CD4-positive, alpha-beta memory T cell (primary cell): ENCODE measurements at regions not wholly inside any gene's neighbourhood (a gene's known extent, or its start where the extent isn't known, plus 50 kb on each side); places are given as distances from the start of the nearest gene placed in this dataset.

Source experiments
- CTCF ChIA-PET: fragments of 350-600 bp; sonication (Branson Sonifier 250); formaldehyde crosslinking; loops from one replicate; lab custom pipeline; 2021; ENCODE audit warnings: inconsistent platforms; ENCODE audit not compliant: partially characterized antibody; lab: Charles Lee
- POLR2A ChIA-PET: fragments of 350-600 bp; sonication (Branson Sonifier 250); formaldehyde crosslinking; loops from one replicate; lab custom pipeline; 2021; ENCODE audit not compliant: partially characterized antibody; lab: Charles Lee
- DNase-seq, 5 donors: peaks; one replicate each; pipeline versions ENCODE4 v3.0.0 to v3.0.0-alpha.2; 2020 to 2022; ENCODE audit warnings: mixed read lengths in 1 of 5
- H3K27ac ChIP-seq: one replicate; pipeline ENCODE4 v1.7.0; 2013; ENCODE audit warnings: low read depth, low read length
- H3K27me3 ChIP-seq: 2 replicates; pipeline ENCODE4 v1.7.0; 2013; ENCODE audit warnings: mild to moderate bottlenecking, low read length, moderate library complexity; ENCODE audit not compliant: insufficient read depth
- H3K36me3 ChIP-seq: 2 replicates; pipeline ENCODE4 v1.7.0; 2013; ENCODE audit warnings: mild to moderate bottlenecking, low read length, moderate library complexity; ENCODE audit not compliant: insufficient read depth
- H3K4me1 ChIP-seq: 2 replicates; pipeline ENCODE4 v1.7.0; 2013; ENCODE audit warnings: mild to moderate bottlenecking, low read length, moderate library complexity; ENCODE audit not compliant: insufficient read depth
- H3K4me3 ChIP-seq, 2 donors: one replicate each; pipeline ENCODE4 v1.7.0; 2013; ENCODE audit warnings: low read length in 2 of 2, mild to moderate bottlenecking in 1 of 2
- H3K9me3 ChIP-seq, 2 donors: one replicate each; pipeline ENCODE4 v1.7.0; 2013; ENCODE audit warnings: low read length in 2 of 2, control low read depth in 1 of 2; ENCODE audit not compliant: control insufficient read depth in 1 of 2
- H3K27ac Mint-ChIP-seq, 7 donors: one replicate each; pipeline ENCODE4 v1.8.0; 2020 to 2021; ENCODE audit warnings: mixed read lengths in 7 of 7, mild to moderate bottlenecking in 6 of 7, inconsistent platforms in 3 of 7, moderate library complexity in 3 of 7
- H3K27me3 Mint-ChIP-seq, 2 donors: one replicate each; pipeline ENCODE4 v1.8.0; 2020 to 2021; ENCODE audit warnings: mixed read lengths in 2 of 2
- H3K36me3 Mint-ChIP-seq, 2 donors: one replicate each; pipeline ENCODE4 v1.8.0; 2020 to 2021; ENCODE audit warnings: mixed read lengths in 2 of 2, inconsistent platforms in 1 of 2, mild to moderate bottlenecking in 1 of 2
- H3K4me1 Mint-ChIP-seq, 4 donors: one replicate each; pipeline ENCODE4 v1.8.0; 2020 to 2021; ENCODE audit warnings: mixed read lengths in 4 of 4, mild to moderate bottlenecking in 1 of 4
- H3K4me3 Mint-ChIP-seq, 8 donors: one replicate each; pipeline ENCODE4 v1.8.0; 2020 to 2021; ENCODE audit warnings: mixed read lengths in 8 of 8, mild to moderate bottlenecking in 7 of 8, moderate library complexity in 6 of 8, inconsistent platforms in 3 of 8
- H3K9me3 Mint-ChIP-seq, 8 donors: one replicate each; pipeline ENCODE4 v1.8.0; 2020 to 2021; ENCODE audit warnings: mixed read lengths in 8 of 8, mild to moderate bottlenecking in 5 of 8, inconsistent platforms in 3 of 8, moderate library complexity in 1 of 8
- intact Hi-C: fragments of 100-400 bp; cut with micrococcal nuclease; formaldehyde crosslinking; loops from one replicate; pipeline ENCODE4 v1.15.1; 2023

GRCh38 chr1:58282623-58283387, 263.7 kb downstream of the OMA1 start:
- H3K36me3 ChIP-seq, result no peaks in the 10 kb centered on the region
- Mint-ChIP-seq H3K27ac (no peak overlapping the region), H3K4me1 (no peaks in the 10 kb centered on the region), H3K4me3 (no peak overlapping the region), H3K36me3 (peaks cover 1 to 12% of the 10 kb centered on the region in 2 donors), H3K27me3 (no peaks in the 10 kb centered on the region), H3K9me3 (peaks cover 3 to 10% (median 7%) of the 10 kb centered on the region in 8 donors)
- H3K4me1 ChIP-seq, result no peaks in the 10 kb centered on the region
- no peaks in the 10 kb centered on the region for H3K27me3 ChIP-seq
- H3K4me3 ChIP-seq, result no peak overlapping the region
- intact Hi-C loops, result no loop called here
- H3K27ac ChIP-seq, result no peak overlapping the region
- DNase-seq, result no peak
- ChIA-PET CTCF (no interaction called here), POLR2A (no interaction called here)
- H3K9me3 ChIP-seq, result no peaks in the 10 kb centered on the region

- DNase-seq, result no peak
- Mint-ChIP-seq H3K4me3 (no peak overlapping the region), H3K9me3 (peaks cover 0 to 12% (median 3%) of the 10 kb centered on the region in 8 donors), H3K27me3 (peaks cover 0 to 1% of the 10 kb centered on the region in 2 donors), H3K4me1 (no peaks in the 10 kb centered on the region), H3K36me3 (no peaks in the 10 kb centered on the region), H3K27ac (no peak overlapping the region)
- ChIA-PET POLR2A (no interaction called here), CTCF (no interaction called here)
- H3K27me3 ChIP-seq, result no peaks in the 10 kb centered on the region
- intact Hi-C loops, result no loop called here
- no peaks in the 10 kb centered on the region for H3K9me3 ChIP-seq
- H3K36me3 ChIP-seq, result no peaks in the 10 kb centered on the region
- H3K27ac ChIP-seq, result no peak overlapping the region
- no peaks in the 10 kb centered on the region for H3K4me1 ChIP-seq
- no peak overlapping the region for H3K4me3 ChIP-seq
These were observed 280.3 kb downstream of the OMA1 start for GRCh38 chr1:58266242-58266641.

- POLR2A ChIA-PET, result no interaction called here
- intact Hi-C loops, result no loop called here
- Mint-ChIP-seq H3K9me3 (peaks cover 0 to 12% (median 3%) of the 10 kb centered on the region in 8 donors), H3K27me3 (peaks cover 0 to 1% of the 10 kb centered on the region in 2 donors), H3K4me3 (no peak overlapping the region), H3K4me1 (no peaks in the 10 kb centered on the region), H3K36me3 (no peaks in the 10 kb centered on the region), H3K27ac (no peak overlapping the region)
- no peak for DNase-seq
- H3K9me3 ChIP-seq, result no peaks in the 10 kb centered on the region
- H3K27ac ChIP-seq, result no peak overlapping the region
- no peak overlapping the region for H3K4me3 ChIP-seq
- CTCF ChIA-PET, result no interaction called here
- no peaks in the 10 kb centered on the region for H3K27me3 ChIP-seq
- H3K4me1 ChIP-seq, result no peaks in the 10 kb centered on the region
- no peaks in the 10 kb centered on the region for H3K36me3 ChIP-seq
These were observed 282.1 kb downstream of the OMA1 start for GRCh38 chr1:58264462-58264861.

GRCh38 chr1:58262702-58263101, 283.8 kb downstream of the OMA1 start:
- Histone ChIP-seq H3K4me1 (no peaks in the 10 kb centered on the region), H3K4me3 (no peak overlapping the region), H3K36me3 (no peaks in the 10 kb centered on the region), H3K27me3 (no peaks in the 10 kb centered on the region), H3K27ac (no peak overlapping the region), H3K9me3 (no peaks in the 10 kb centered on the region)
- H3K27me3 Mint-ChIP-seq, result peaks cover 0 to under 1% of the 10 kb centered on the region in 2 donors
- no peak for DNase-seq
- H3K27ac Mint-ChIP-seq, result no peak overlapping the region
- intact Hi-C loops, result no loop called here
- CTCF ChIA-PET, result no interaction called here
- H3K4me3 Mint-ChIP-seq, result no peak overlapping the region
- peaks cover 0 to 11% (median 3%) of the 10 kb centered on the region in 8 donors for H3K9me3 Mint-ChIP-seq
- POLR2A ChIA-PET, result no interaction called here
- H3K36me3 Mint-ChIP-seq, result no peaks in the 10 kb centered on the region
- no peaks in the 10 kb centered on the region for H3K4me1 Mint-ChIP-seq

- Histone ChIP-seq H3K36me3 (no peaks in the 10 kb centered on the region), H3K27ac (no peak overlapping the region), H3K4me1 (no peaks in the 10 kb centered on the region), H3K27me3 (no peaks in the 10 kb centered on the region), H3K4me3 (no peak overlapping the region), H3K9me3 (no peaks in the 10 kb centered on the region)
- H3K27me3 Mint-ChIP-seq, result no peaks in the 10 kb centered on the region
- ChIA-PET POLR2A (no interaction called here), CTCF (no interaction called here)
- no peak for DNase-seq
- H3K9me3 Mint-ChIP-seq, result peaks cover 0 to 12% (median 3%) of the 10 kb centered on the region in 8 donors
- no peak overlapping the region for H3K27ac Mint-ChIP-seq
- no peaks in the 10 kb centered on the region for H3K36me3 Mint-ChIP-seq
- H3K4me1 Mint-ChIP-seq, result no peaks in the 10 kb centered on the region
- no peak overlapping the region for H3K4me3 Mint-ChIP-seq
- intact Hi-C loops, result no loop called here
These were observed 288.4 kb downstream of the OMA1 start for GRCh38 chr1:58258082-58258481.

- no peak overlapping the region for H3K4me3 ChIP-seq
- peaks cover 0 to 10% (median 3%) of the 10 kb centered on the region in 8 donors for H3K9me3 Mint-ChIP-seq
- no peaks in the 10 kb centered on the region for H3K36me3 ChIP-seq
- H3K27ac Mint-ChIP-seq, result no peak overlapping the region
- no peaks in the 10 kb centered on the region for H3K27me3 ChIP-seq
- H3K4me1 Mint-ChIP-seq, result no peaks in the 10 kb centered on the region
- no peaks in the 10 kb centered on the region for H3K9me3 ChIP-seq
- no peak overlapping the region for H3K4me3 Mint-ChIP-seq
- no peaks in the 10 kb centered on the region for H3K36me3 Mint-ChIP-seq
- H3K27me3 Mint-ChIP-seq, result no peaks in the 10 kb centered on the region
- ChIA-PET POLR2A (no interaction called here), CTCF (no interaction called here)
- no peak overlapping the region for H3K27ac ChIP-seq
- intact Hi-C loops, result no loop called here
- no peak for DNase-seq
- no peaks in the 10 kb centered on the region for H3K4me1 ChIP-seq
These were observed 289.5 kb downstream of the OMA1 start for GRCh38 chr1:58257003-58257402.

- Histone ChIP-seq H3K9me3 (no peaks in the 10 kb centered on the region), H3K36me3 (no peaks in the 10 kb centered on the region), H3K4me1 (no peaks in the 10 kb centered on the region), H3K27ac (no peak overlapping the region), H3K27me3 (no peaks in the 10 kb centered on the region), H3K4me3 (no peak overlapping the region)
- Mint-ChIP-seq H3K9me3 (peaks cover 0 to 10% (median 3%) of the 10 kb centered on the region in 8 donors), H3K27me3 (no peaks in the 10 kb centered on the region), H3K4me3 (no peak overlapping the region), H3K27ac (no peak overlapping the region), H3K36me3 (no peaks in the 10 kb centered on the region), H3K4me1 (no peaks in the 10 kb centered on the region)
- CTCF ChIA-PET, result no interaction called here
- no peak for DNase-seq
- intact Hi-C loops, result no loop called here
- POLR2A ChIA-PET, result no interaction called here
These were observed 290.0 kb downstream of the OMA1 start for GRCh38 chr1:58256546-58256945.
